SK-N-SH (cell line): ENCODE measurements at regions not wholly inside any gene's neighbourhood (a gene's known extent, or its start where the extent isn't known, plus 50 kb on each side); places are given as distances from the start of the nearest gene placed in this dataset.
"Not testable (repeated sequence)": the region's sequence is repeated elsewhere in the genome, so short reads cannot be mapped to it uniquely, and the experiment has no call there.

ENCODE experiments used
- CTCF ChIA-PET: fragments of 300-600, 350-600 bp; formaldehyde crosslinking; extraction: SDS; loops from one replicate; lab custom pipeline; 2021; lab: Yijun Ruan, JAX
- POLR2A ChIA-PET: fragments of 350-600 bp; sonication (Branson Sonifier 250); formaldehyde crosslinking; extraction: SDS; loops from one replicate; lab custom pipeline; 2020; ENCODE audit warnings: antibody characterized with exemption, inconsistent platforms; lab: Yijun Ruan, JAX
- DNase-seq: peaks from one replicate; pipeline ENCODE4 v3.0.0; 2012
- H2AFZ ChIP-seq: fragments of 200-600 bp; sonication (generic); 2 replicates; pipeline ENCODE4 v1.8.1; 2016; ENCODE audit warnings: antibody characterized with exemption, mild to moderate bottlenecking, low read depth
- H3F3A ChIP-seq: fragments of 200-600 bp; sonication (generic); replicated peaks from 2 replicates; pipeline ENCODE3; 2016; ENCODE audit warnings: antibody characterized with exemption, mild to moderate bottlenecking; ENCODE audit not compliant: insufficient read depth
- H3K27ac ChIP-seq, 2 experiments: fragments of 200-500 bp in 1 of 2; fragments of 200-600 bp in 1 of 2; sonication (Bioruptor generic) in 1 of 2; sonication (generic), shearing (Covaris generic) in 1 of 2; 2 replicates each; pipeline versions ENCODE4 v1.5.1 to v1.6.1; 2014 to 2016; ENCODE audit warnings: low read depth in 2 of 2, inconsistent platforms in 1 of 2, low read length in 1 of 2, mild to moderate bottlenecking in 1 of 2, mixed read lengths in 1 of 2
- H3K27me3 ChIP-seq: fragments of 200-600 bp; sonication (generic), shearing (Covaris generic); 2 replicates; pipeline ENCODE4 v1.6.1; 2016; ENCODE audit warnings: mixed run types; ENCODE audit not compliant: insufficient read depth
- H3K36me3 ChIP-seq, 2 experiments: fragments of 200-500 bp in 1 of 2; fragments of 200-600 bp in 1 of 2; sonication (Bioruptor generic) in 1 of 2; sonication (generic) in 1 of 2; replicated peaks in 1 of 2; 2 replicates each; pipeline versions ENCODE3 to v1.5.1; 2014 to 2016; ENCODE audit warnings: low read length in 1 of 2, mild to moderate bottlenecking in 1 of 2; ENCODE audit not compliant: insufficient read depth in 2 of 2, control insufficient read depth in 1 of 2
- H3K4me1 ChIP-seq, 2 experiments: fragments of 200-500 bp in 1 of 2; fragments of 200-600 bp in 1 of 2; sonication (Bioruptor generic) in 1 of 2; sonication (generic), shearing (Covaris generic) in 1 of 2; 2 replicates each; pipeline versions ENCODE4 v1.5.1 to v1.6.1; 2014 to 2016; ENCODE audit warnings: low read depth in 1 of 2, low read length in 1 of 2, mixed run types in 1 of 2; ENCODE audit not compliant: insufficient read depth in 2 of 2, control insufficient read depth in 1 of 2
- H3K4me2 ChIP-seq: fragments of 200-600 bp; sonication (generic), shearing (Covaris generic); 2 replicates; pipeline ENCODE4 v1.6.1; 2017; ENCODE audit warnings: mixed run types
- H3K4me3 ChIP-seq, 2 experiments: fragments of 200-500 bp in 1 of 2; fragments of 200-600 bp in 1 of 2; sonication (Bioruptor generic) in 1 of 2; sonication (generic), shearing (Covaris generic) in 1 of 2; 2 replicates each; pipeline versions ENCODE4 v1.5.1 to v1.8.1; 2014 to 2016; ENCODE audit warnings: low read depth in 2 of 2, inconsistent platforms in 1 of 2, low read length in 1 of 2, mild to moderate bottlenecking in 1 of 2, mixed read lengths in 1 of 2, moderate library complexity in 1 of 2
- H3K79me2 ChIP-seq: fragments of 200-600 bp; sonication (generic); 2 replicates; pipeline ENCODE4 v1.8.1; 2017; ENCODE audit warnings: mild to moderate bottlenecking; ENCODE audit not compliant: insufficient read depth
- H3K9ac ChIP-seq: fragments of 200-600 bp; sonication (generic); 2 replicates; pipeline ENCODE4 v1.6.1; 2017; ENCODE audit warnings: mixed run types
- H3K9me2 ChIP-seq: fragments of 200-600 bp; sonication (generic); 2 replicates; pipeline ENCODE4 v1.6.1; 2017; ENCODE audit warnings: mixed run types
- H3K9me3 ChIP-seq: fragments of 200-600 bp; sonication (generic); 2 replicates; pipeline ENCODE4 v1.6.1; 2017; ENCODE audit warnings: mixed run types, mild to moderate bottlenecking, moderate library complexity
- H4K20me1 ChIP-seq: fragments of 200-600 bp; sonication (generic); 2 replicates; pipeline ENCODE4 v1.6.1; 2017; ENCODE audit warnings: mild to moderate bottlenecking, mixed run types; ENCODE audit not compliant: insufficient read depth
- EP300 ChIP-seq, 2 experiments: IDR thresholded peaks; 2 replicates each; pipeline versions ENCODE4 v1.4.0 to v1.6.1; 2012; ENCODE audit warnings: borderline replicate concordance in 1 of 2, low read depth in 1 of 2, low read length in 1 of 2
- EZH2phosphoT487 ChIP-seq: fragments of 200-600 bp; sonication (generic); IDR thresholded peaks from 2 replicates; pipeline ENCODE4 v1.6.1; 2017; ENCODE audit warnings: low read depth, mixed run types, mild to moderate bottlenecking, antibody characterized with exemption, moderate library complexity, borderline replicate concordance
- FOSL2 ChIP-seq: IDR thresholded peaks from 2 replicates; pipeline ENCODE4 v1.4.0; 2012; ENCODE audit warnings: low read depth, mild to moderate bottlenecking, moderate library complexity, borderline replicate concordance
- FOXJ3 ChIP-seq: sonication (generic); formaldehyde crosslinking; IDR thresholded peaks from 2 replicates; pipeline ENCODE4 v1.5.1; 2020; ENCODE audit warnings: mild to moderate bottlenecking, missing genetic modification reagents
- GATA2 ChIP-seq: sonication (generic); formaldehyde crosslinking; IDR thresholded peaks from 2 replicates; pipeline ENCODE4 v1.5.0; 2020; ENCODE audit warnings: mild to moderate bottlenecking, missing genetic modification reagents
- JUND ChIP-seq: IDR thresholded peaks from 2 replicates; pipeline ENCODE4 v1.4.0; 2012
- MEF2A ChIP-seq: IDR thresholded peaks from 2 replicates; pipeline ENCODE4 v1.4.0; 2012; ENCODE audit warnings: low read depth, borderline replicate concordance
- MXI1 ChIP-seq: IDR thresholded peaks from 2 replicates; pipeline ENCODE4 v1.6.1; 2012; ENCODE audit warnings: mild to moderate bottlenecking, low read depth, low read length, improper control_type of control experiment
- PBX3 ChIP-seq: IDR thresholded peaks from 2 replicates; pipeline ENCODE4; 2012
- POLR2AphosphoS5 ChIP-seq: IDR thresholded peaks from 2 replicates; pipeline ENCODE4 v1.6.1; 2012; ENCODE audit warnings: low read depth, low read length
- RAD21 ChIP-seq: IDR thresholded peaks from 2 replicates; pipeline ENCODE4 v1.6.1; 2012; ENCODE audit warnings: mild to moderate bottlenecking, low read length
- RCOR1 ChIP-seq: fragments of 150-350 bp; IDR thresholded peaks from 2 replicates; pipeline ENCODE4 v1.6.1; 2017; ENCODE audit warnings: antibody characterized with exemption, low read length
- TAF1 ChIP-seq: IDR thresholded peaks from 2 replicates; pipeline ENCODE4 v1.6.1; 2012; ENCODE audit warnings: low read depth, mild to moderate bottlenecking, low read length, moderate library complexity, borderline replicate concordance
- TCF12 ChIP-seq: IDR thresholded peaks from 2 replicates; pipeline ENCODE4 v1.4.0; 2012
- USF1 ChIP-seq: IDR thresholded peaks from 2 replicates; pipeline ENCODE4 v1.4.0; 2012; ENCODE audit warnings: low read depth, borderline replicate concordance
- ZBTB33 ChIP-seq: IDR thresholded peaks from 2 replicates; pipeline ENCODE4 v1.4.0; 2012; ENCODE audit warnings: low read depth, borderline replicate concordance
- WGBS: methylation state at CpG from one replicate; pipeline ENCODE4 v1.1.6; 2017; ENCODE audit warnings: low lambda C conversion rate; 5-methylcytosine and 5-hydroxymethylcytosine counted together

- TF ChIP-seq FOSL2 (no peak), GATA2 (CRISPR knock-in tag) (no peak), TAF1 (no peak), MXI1 (no peak)
These were observed 717.2 kb downstream of the TRIB2 start (continued) for GRCh38 chr2:13433954-13434353.

- H3K36me3 ChIP-seq, H3K27me3 ChIP-seq, H3K9ac ChIP-seq, POLR2A ChIA-PET, H4K20me1 ChIP-seq, H3K4me2 ChIP-seq, H3K27ac ChIP-seq, H3K4me3 ChIP-seq, H3K9me2 ChIP-seq, H3K79me2 ChIP-seq, H3F3A ChIP-seq, H3K4me1 ChIP-seq, H3K9me3 ChIP-seq, H2AFZ ChIP-seq: not testable (repeated sequence)
- TF ChIP-seq TCF12 (0 out of 2 replicates have a peak, but pooled peaks have one; percentile 7), FOXJ3 (CRISPR knock-in tag) (peak; percentile 59; the same call in 1 of the 2 replicates), GATA2 (CRISPR knock-in tag) (peak; percentile 22; the same call in 1 of the 2 replicates), RCOR1 (peak; percentile 89), RAD21 (peak; percentile 64)
- peak; percentile 29 for DNase-seq
- CTCF ChIA-PET, result interaction anchor here (1.2 kb wide), 1 partner anchor 1191 kb away, joined by 5 read pairs; no protein-coding TSS in a partner anchor
- 10% methylated on average over 4 of the region's 4 CpGs for WGBS
These were observed 727.0 kb downstream of the TRIB2 start for GRCh38 chr2:13443554-13444261.

- H3K4me1 ChIP-seq, result peaks cover 0 to 2% of the 10 kb centered on the region in 2 experiments; a peak in 2 of 4 replicates
- H3K9ac ChIP-seq, result no peak overlapping the region
- CTCF ChIA-PET, result no interaction called here
- H4K20me1 ChIP-seq, result no peaks in the 10 kb centered on the region
- no peak for DNase-seq
- no peaks in the 10 kb centered on the region for H3K27me3 ChIP-seq
- H3K27ac ChIP-seq, result no peak overlapping the region
- no peaks in the 10 kb centered on the region for H3K9me3 ChIP-seq
- H3K79me2 ChIP-seq, result no peaks in the 10 kb centered on the region
- H2AFZ ChIP-seq, result no peak overlapping the region
- H3K36me3 ChIP-seq, result no peaks in the 10 kb centered on the region
- 25% methylated on average over 1 of the region's 1 CpG for WGBS
- no peaks in the 10 kb centered on the region for H3K9me2 ChIP-seq
- no peak overlapping the region for H3K4me2 ChIP-seq
- H3K4me3 ChIP-seq, result no peak overlapping the region
- H3F3A ChIP-seq, result no peaks in the 10 kb centered on the region
- POLR2A ChIA-PET, result no interaction called here
- TF ChIP-seq JUND, result no peak
- no peak for TF ChIP-seq ZBTB33
- no peak for TF ChIP-seq MXI1
- no peak for TF ChIP-seq USF1
- TF ChIP-seq EP300 (IDR thresholded peaks at IDR 0.05; ENCODE audit: borderline replicate concordance in 1 of 2, low read depth in 1 of 2, low read length in 1 of 2), result no peak
- TF ChIP-seq PBX3, result no peak
- no peak for TF ChIP-seq MEF2A
- TF ChIP-seq POLR2AphosphoS5, result no peak
- TF ChIP-seq EZH2phosphoT487, result no peak
These were observed 745.7 kb downstream of the TRIB2 start for GRCh38 chr2:13462464-13462863.
